Adrenal gland (tissue), 9 donors: ENCODE measurements at regions not wholly inside any gene's neighbourhood (a gene's known extent, or its start where the extent isn't known, plus 50 kb on each side); places are given as distances from the start of the nearest gene placed in this dataset.

Experiments
- DNase-seq, 7 donors: peaks; one replicate each; pipeline ENCODE4 v3.0.0-alpha.2; 2019 to 2020
- H3K27ac ChIP-seq, 5 donors: fragments of 200-600 bp; sonication (generic) in 4 of 5; 1 replicate in 3 of 5; 2 replicates in 2 of 5; pipeline versions ENCODE4 v1.5.1 to v1.8.0; 2016 to 2020; ENCODE audit warnings: mild to moderate bottlenecking in 1 of 5
- H3K27me3 ChIP-seq: fragments of 200-600 bp; 2 replicates; pipeline ENCODE4 v1.8.0; 2021
- H3K36me3 ChIP-seq, 2 donors: fragments of 200-600 bp; replicated peaks in 1 of 2; 1 replicate in 1 of 2; 2 replicates in 1 of 2; pipeline versions ENCODE4 v1.5.1 to v1.8.0; 2018 to 2022
- H3K4me1 ChIP-seq, 2 donors: fragments of 200-600 bp; replicated peaks in 1 of 2; 1 replicate in 1 of 2; 2 replicates in 1 of 2; pipeline versions ENCODE4 v1.5.1 to v1.8.0; 2018 to 2021
- H3K4me3 ChIP-seq, 4 donors: fragments of 200-600 bp; sonication (generic) in 3 of 4; one replicate each; pipeline ENCODE4 v1.5.1; 2016 to 2018
- H3K9me3 ChIP-seq, 3 donors: fragments of 200-600 bp; sonication (generic) in 1 of 3; replicated peaks in 1 of 3; 1 replicate in 2 of 3; 2 replicates in 1 of 3; pipeline versions ENCODE4 v1.5.1 to v1.8.0; 2016 to 2021
- CTCF ChIP-seq, 6 experiments: fragments of 450-650 bp in 4 of 6; fragments of 200-600 bp in 2 of 6; sonication (generic) in 1 of 6; IDR thresholded peaks; 1 replicate in 5 of 6; 2 replicates in 1 of 6; pipeline versions ENCODE4 v1.5.1 to v1.8.0; 2016 to 2021; ENCODE audit warnings: antibody characterized with exemption in 6 of 6, mild to moderate bottlenecking in 2 of 6, moderate library complexity in 1 of 6
- POLR2A ChIP-seq, 2 donors: fragments of 450-650 bp; IDR thresholded peaks; one replicate each; pipeline ENCODE4 v1.6.1; 2017; ENCODE audit warnings: antibody characterized with exemption in 2 of 2, mild to moderate bottlenecking in 2 of 2, moderate library complexity in 1 of 2
- WGBS, 4 donors: extraction: QIAGEN DNeasy Blood & Tissue Kit in 2 of 4; methylation state at CpG; one replicate each; pipeline versions ENCODE4 v1.1.5 to v1.1.7; 2013 to 2017; 5-methylcytosine and 5-hydroxymethylcytosine counted together
- intact Hi-C, 2 donors: fragments of 100-400 bp; cut with DNase I; formaldehyde crosslinking; loops; one replicate each; pipeline versions ENCODE4 v1.14.1 to v1.15.0; 2022 to 2023
- donor health status: healthy with polysubstance abuse.
- donor health status: Bipolar disorder and iron deficiency.
- donor health status: DM: yes; HTN: yes; CAD: no.
- donor health status: DM: no; HTN: no; CAD: no.
- donor health status: DM: no; HTN: no; CAD: no.

DNA sequence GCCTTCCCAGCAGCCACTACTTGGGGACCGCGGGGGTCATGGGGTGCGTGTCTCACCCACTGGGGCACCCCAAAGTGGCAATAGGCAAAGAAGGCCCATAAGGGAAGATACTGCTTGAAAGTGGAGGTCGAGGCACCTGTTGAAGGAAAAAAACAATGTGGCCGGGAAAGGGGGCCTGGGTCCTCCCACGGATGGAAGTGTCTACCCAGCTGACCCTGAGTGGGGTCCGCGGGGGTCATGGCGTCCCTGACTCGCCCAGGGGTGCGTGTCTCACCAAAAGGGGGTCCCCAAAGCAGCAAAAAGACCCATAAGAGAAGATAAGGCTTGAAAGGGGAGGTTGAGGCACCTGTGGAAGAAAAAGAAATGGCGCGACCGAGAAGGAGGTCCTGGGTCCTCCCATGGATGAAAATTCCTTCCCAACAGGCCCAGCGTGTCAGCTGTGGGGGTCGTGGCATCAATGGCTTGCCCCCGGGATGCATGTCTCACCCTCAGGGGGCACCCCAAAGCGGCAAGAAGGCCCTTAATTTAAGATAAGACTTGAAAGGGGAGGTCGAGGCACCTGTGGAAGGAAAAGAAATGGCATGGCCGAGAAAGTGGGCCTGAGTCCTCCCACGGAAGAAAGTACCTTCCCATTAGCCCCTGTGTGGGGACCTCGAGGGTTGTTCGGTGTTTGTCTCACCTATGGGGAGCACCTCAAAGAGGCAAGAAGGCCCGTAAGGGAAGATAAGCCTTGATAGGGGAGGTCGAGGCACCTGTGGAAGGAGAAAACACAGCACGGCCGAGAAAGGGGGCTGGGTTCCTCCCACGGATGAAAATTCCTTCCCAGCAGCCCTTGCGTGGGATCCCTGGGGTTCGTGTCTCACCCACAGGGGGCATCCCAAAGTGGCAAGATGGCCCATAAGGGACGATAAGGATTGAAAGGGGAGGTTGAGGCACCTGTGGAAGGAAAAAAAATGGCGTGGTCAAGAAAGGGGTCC lies 266.0 kb downstream of the ALG10 start:
- DNase-seq = peak in 1 of 7 donors; percentile 24
- Histone ChIP-seq H3K27me3 (no peaks in the 10 kb centered on the region), H3K9me3 (peaks cover 0 to 7% (median 0%) of the 10 kb centered on the region in 3 donors), H3K4me1 (no peaks in the 10 kb centered on the region), H3K36me3 (no peaks in the 10 kb centered on the region), H3K27ac (no peak overlapping the region), H3K4me3 (no peak overlapping the region)
- TF ChIP-seq POLR2A (IDR thresholded peaks at IDR 0.05) (no peak), CTCF (IDR thresholded peaks at IDR 0.05) (no peak)
- 73 to 75% (median 74%) methylated on average over 32 of the region's 32 CpGs for whole genome bisulfite sequencing, 4 donors
- intact Hi-C loops = no loop called here

GRCh38 chr12:34288963-34289345 lies 266.7 kb downstream of the ALG10 start:
- Histone ChIP-seq H3K27me3 (no peaks in the 10 kb centered on the region), H3K36me3 (no peaks in the 10 kb centered on the region), H3K4me3 (no peak overlapping the region), H3K4me1 (no peaks in the 10 kb centered on the region), H3K9me3 (peaks cover 0 to 7% (median 0%) of the 10 kb centered on the region in 3 donors), H3K27ac (no peak overlapping the region)
- WGBS, 4 donors = 71 to 80% (median 79%) methylated on average over 12 of the region's 12 CpGs
- no peak for TF ChIP-seq CTCF (IDR thresholded peaks at IDR 0.05)
- no peak for TF ChIP-seq POLR2A (IDR thresholded peaks at IDR 0.05)
- peak in 2 of 7 donors; percentile 6 to 28 for DNase-seq
- intact Hi-C loops = no loop called here

- WGBS, 4 donors = 62 to 69% (median 68%) methylated on average over 49 of the region's 49 CpGs
- H3K27ac ChIP-seq = no peak overlapping the region
- intact Hi-C loops = no loop called here
- H3K4me1 ChIP-seq = no peaks in the 10 kb centered on the region
- no peaks in the 10 kb centered on the region for H3K36me3 ChIP-seq
- peaks cover 0 to 7% (median 0%) of the 10 kb centered on the region in 3 donors for H3K9me3 ChIP-seq
- H3K4me3 ChIP-seq = no peak overlapping the region
- TF ChIP-seq POLR2A (IDR thresholded peaks at IDR 0.05) = no peak
- no peak for TF ChIP-seq CTCF (IDR thresholded peaks at IDR 0.05)
- no peaks in the 10 kb centered on the region for H3K27me3 ChIP-seq
- DNase-seq = peak in 2 of 7 donors; percentile 6 to 21
These were observed 267.4 kb downstream of the ALG10 start for GRCh38 chr12:34289431-34290380.
